Testis (tissue), 2 donors: ENCODE measurements at regions not wholly inside any gene's neighbourhood (a gene's known extent, or its start where the extent isn't known, plus 50 kb on each side); places are given as distances from the start of the nearest gene placed in this dataset.

Experiments
- DNase-seq: peaks from one replicate; pipeline ENCODE4 v3.0.0-alpha.2; 2019
- H3K27ac ChIP-seq, 2 donors: fragments of 200-600 bp; sonication (generic); one replicate each; pipeline ENCODE4 v1.5.1; 2019
- H3K27me3 ChIP-seq: fragments of 200-600 bp; sonication (generic); one replicate; pipeline ENCODE4 v1.5.1; 2019
- H3K36me3 ChIP-seq: fragments of 200-600 bp; sonication (generic); one replicate; pipeline ENCODE4 v1.5.1; 2017; ENCODE audit warnings: low read depth; ENCODE audit errors: missing control alignments
- H3K4me1 ChIP-seq: fragments of 200-600 bp; sonication (generic); one replicate; pipeline ENCODE4 v1.5.1; 2019
- H3K4me3 ChIP-seq, 2 donors: fragments of 200-600 bp; sonication (generic); one replicate each; pipeline ENCODE4 v1.5.1; 2017 to 2019
- H3K9me3 ChIP-seq: fragments of 200-600 bp; sonication (generic); one replicate; pipeline ENCODE4 v1.5.1; 2017
- CTCF ChIP-seq, 3 experiments: fragments of 450-650 bp in 2 of 3; fragments of 200-600 bp in 1 of 3; sonication (generic) in 1 of 3; IDR thresholded peaks; one replicate each; pipeline ENCODE4 v1.5.1; 2016 to 2019; ENCODE audit warnings: antibody characterized with exemption in 3 of 3, mild to moderate bottlenecking in 2 of 3, moderate library complexity in 1 of 3
- POLR2A ChIP-seq: fragments of 450-650 bp; IDR thresholded peaks from one replicate; pipeline ENCODE4 v1.6.1; 2017; ENCODE audit warnings: antibody characterized with exemption, mild to moderate bottlenecking, moderate library complexity
- WGBS, 2 donors: methylation state at CpG; one replicate each; pipeline ENCODE4 v1.1.5; 2018; 5-methylcytosine and 5-hydroxymethylcytosine counted together
- intact Hi-C: fragments of 100-400 bp; cut with DNase I; formaldehyde crosslinking; loops from one replicate; pipeline ENCODE4 v1.15.1; 2023; ENCODE audit warnings: low total_unique reads

GRCh38 chr10:56240471-56240870 is 120.6 kb downstream of the ZWINT start:
- Histone ChIP-seq H3K27me3 (no peaks in the 10 kb centered on the region), H3K4me3 (no peak overlapping the region), H3K27ac (no peak overlapping the region), H3K4me1 (no peaks in the 10 kb centered on the region), H3K36me3 (no peaks in the 10 kb centered on the region), H3K9me3 (no peaks in the 10 kb centered on the region)
- 70 to 72% methylated on average over 5 of the region's 5 CpGs for WGBS, 2 donors
- TF ChIP-seq POLR2A = no peak
- no peak for DNase-seq
- intact Hi-C loops = no loop called here

- Histone ChIP-seq H3K27me3 (no peaks in the 10 kb centered on the region), H3K4me1 (no peaks in the 10 kb centered on the region), H3K36me3 (no peaks in the 10 kb centered on the region), H3K4me3 (no peak overlapping the region), H3K27ac (no peak overlapping the region), H3K9me3 (no peaks in the 10 kb centered on the region)
- intact Hi-C loops = no loop called here
- no peak for TF ChIP-seq CTCF (IDR thresholded peaks at IDR 0.05)
- no peak for TF ChIP-seq POLR2A
- DNase-seq = no peak
- 63 to 68% methylated on average over 5 of the region's 5 CpGs for WGBS, 2 donors
Observed at GRCh38 chr10:56231436-56231835, 129.6 kb downstream of the ZWINT start.

GRCh38 chr10:56222237-56222636 is 138.8 kb downstream of the ZWINT start:
- intact Hi-C loops = no loop called here
- Histone ChIP-seq H3K4me1 (no peaks in the 10 kb centered on the region), H3K27me3 (no peaks in the 10 kb centered on the region), H3K36me3 (no peaks in the 10 kb centered on the region), H3K9me3 (no peaks in the 10 kb centered on the region), H3K4me3 (no peak overlapping the region), H3K27ac (no peak overlapping the region)
- TF ChIP-seq POLR2A (no peak), CTCF (IDR thresholded peaks at IDR 0.05) (no peak)
- WGBS, 2 donors = 79 to 92% methylated on average over 3 of the region's 3 CpGs
- no peak for DNase-seq

GRCh38 chr10:56212951-56213350 is 148.1 kb downstream of the ZWINT start:
- 96 to 100% methylated on average over 1 to 6 of the region's 6 CpGs for WGBS, 2 donors
- H3K27ac ChIP-seq = no peak overlapping the region
- H3K4me1 ChIP-seq = no peaks in the 10 kb centered on the region
- H3K9me3 ChIP-seq = no peaks in the 10 kb centered on the region
- DNase-seq = no peak
- intact Hi-C loops = no loop called here
- H3K27me3 ChIP-seq = no peaks in the 10 kb centered on the region
- H3K36me3 ChIP-seq = no peaks in the 10 kb centered on the region
- no peak overlapping the region for H3K4me3 ChIP-seq
- TF ChIP-seq CTCF (IDR thresholded peaks at IDR 0.05) (no peak), POLR2A (no peak)

GRCh38 chr10:56181607-56182006 is 179.5 kb downstream of the ZWINT start:
- intact Hi-C loops = no loop called here
- 66 to 85% methylated on average over 2 of the region's 2 CpGs for WGBS, 2 donors
- Histone ChIP-seq H3K9me3 (no peaks in the 10 kb centered on the region), H3K27me3 (no peaks in the 10 kb centered on the region), H3K4me3 (no peak overlapping the region), H3K4me1 (no peaks in the 10 kb centered on the region), H3K36me3 (no peaks in the 10 kb centered on the region), H3K27ac (no peak overlapping the region)
- TF ChIP-seq CTCF (IDR thresholded peaks at IDR 0.05) = no peak
- no peak for TF ChIP-seq POLR2A
- no peak for DNase-seq
